ENCODE measurements at regions not wholly inside any gene's neighbourhood (a gene's known extent, or its start where the extent isn't known, plus 50 kb on each side); places are given as distances from the start of the nearest gene placed in this dataset.

GRCh38 chr1:4500441-4500840 is 154.0 kb upstream of the AJAP1 start:
- no peak for DNase-seq

- no peak for DNase-seq
Observed at GRCh38 chr1:4506591-4506990, 147.8 kb upstream of the AJAP1 start.

- DNase-seq: no peak
Observed at GRCh38 chr1:4509206-4509605, 145.2 kb upstream of the AJAP1 start.

GRCh38 chr1:4510276-4510691 is 144.1 kb upstream of the AJAP1 start:
- no peak for DNase-seq

- no peak for DNase-seq
Observed at GRCh38 chr1:4511374-4511773, 143.0 kb upstream of the AJAP1 start.

- no peak for DNase-seq
Observed at GRCh38 chr1:4512636-4513035, 141.8 kb upstream of the AJAP1 start.

- DNase-seq: no peak
Observed at GRCh38 chr1:4513685-4514084, 140.7 kb upstream of the AJAP1 start.

- DNase-seq: no peak
Observed at GRCh38 chr1:4515727-4516289, 138.6 kb upstream of the AJAP1 start.

- no peak for DNase-seq
Observed at GRCh38 chr1:4516596-4516995, 137.8 kb upstream of the AJAP1 start.

- no peak for DNase-seq
Observed at GRCh38 chr1:4517186-4517954, 137.0 kb upstream of the AJAP1 start.

GRCh38 chr1:4518621-4519020 is 135.8 kb upstream of the AJAP1 start:
- no peak for DNase-seq

GRCh38 chr1:4519954-4520353 is 134.5 kb upstream of the AJAP1 start:
- DNase-seq: no peak

- no peak for DNase-seq
Observed at GRCh38 chr1:4523551-4523950, 130.9 kb upstream of the AJAP1 start.

- DNase-seq: no peak
Observed at GRCh38 chr1:4526747-4527146, 127.7 kb upstream of the AJAP1 start.

GRCh38 chr1:4527819-4528218 is 126.6 kb upstream of the AJAP1 start:
- DNase-seq: peak; percentile 89

GRCh38 chr1:4528590-4528989 is 125.8 kb upstream of the AJAP1 start:
- DNase-seq: no peak

GRCh38 chr1:4529446-4530165 is 124.8 kb upstream of the AJAP1 start:
- peak; percentile 59 for DNase-seq

GRCh38 chr1:4530166-4530785 is 124.1 kb upstream of the AJAP1 start:
- DNase-seq: no peak

- DNase-seq: no peak
Observed at GRCh38 chr1:4531842-4532241, 122.6 kb upstream of the AJAP1 start.

GRCh38 chr1:4532656-4533055 is 121.8 kb upstream of the AJAP1 start:
- no peak for DNase-seq

GRCh38 chr1:4546911-4547310 is 107.5 kb upstream of the AJAP1 start:
- no peak for DNase-seq

GRCh38 chr1:4549930-4550329 is 104.5 kb upstream of the AJAP1 start:
- no peak for DNase-seq

GRCh38 chr1:4550941-4551340 is 103.5 kb upstream of the AJAP1 start:
- no peak for DNase-seq

- DNase-seq: no peak
Observed at GRCh38 chr1:4551706-4552105, 102.7 kb upstream of the AJAP1 start.
